Mucosa of descending colon (tissue), 3 donors: ENCODE measurements at regions not wholly inside any gene's neighbourhood (a gene's known extent, or its start where the extent isn't known, plus 50 kb on each side); places are given as distances from the start of the nearest gene placed in this dataset.
"Not testable (repeated sequence)": the region's sequence is repeated elsewhere in the genome, so short reads cannot be mapped to it uniquely, and the experiment has no call there.

ENCODE experiments used
- ATAC-seq: fragments of 200-7000 bp; cut with Tn5 transposase; one replicate; pipeline ENCODE4 v1.9.1; 2020; ENCODE audit warnings: mild to moderate bottlenecking, moderate library complexity
- DNase-seq, 3 donors: peaks; one replicate each; pipeline ENCODE4 v3.0.0-alpha.2; 2020
- H3K36me3 ChIP-seq: fragments of 200-600 bp; one replicate; pipeline ENCODE4 v1.8.0; 2021; ENCODE audit warnings: low read depth, mild to moderate bottlenecking
- H3K4me1 ChIP-seq: fragments of 200-600 bp; one replicate; pipeline ENCODE4 v1.8.0; 2021; ENCODE audit warnings: low read depth, mild to moderate bottlenecking
- H3K4me3 ChIP-seq: fragments of 200-600 bp; one replicate; pipeline ENCODE4 v1.8.0; 2021; ENCODE audit warnings: mild to moderate bottlenecking
- H3K9me3 ChIP-seq: fragments of 200-600 bp; one replicate; pipeline ENCODE4 v1.8.0; 2021; ENCODE audit warnings: mild to moderate bottlenecking
- intact Hi-C, 2 donors: fragments of 100-400 bp; cut with DNase I in 1 of 2; cut with micrococcal nuclease in 1 of 2; formaldehyde crosslinking; loops; one replicate each; pipeline versions ENCODE4 v1.11.0 to v1.11.1; 2022; cut with DNase I, micrococcal nuclease
- donor health status: DM: no; HTN: no; CAD: no; lungs with moderate emphysema.
- donor health status: DM: no; HTN: no; CAD: no.
- donor health status: DM: no; HTN: yes; CAD: no.

DNA sequence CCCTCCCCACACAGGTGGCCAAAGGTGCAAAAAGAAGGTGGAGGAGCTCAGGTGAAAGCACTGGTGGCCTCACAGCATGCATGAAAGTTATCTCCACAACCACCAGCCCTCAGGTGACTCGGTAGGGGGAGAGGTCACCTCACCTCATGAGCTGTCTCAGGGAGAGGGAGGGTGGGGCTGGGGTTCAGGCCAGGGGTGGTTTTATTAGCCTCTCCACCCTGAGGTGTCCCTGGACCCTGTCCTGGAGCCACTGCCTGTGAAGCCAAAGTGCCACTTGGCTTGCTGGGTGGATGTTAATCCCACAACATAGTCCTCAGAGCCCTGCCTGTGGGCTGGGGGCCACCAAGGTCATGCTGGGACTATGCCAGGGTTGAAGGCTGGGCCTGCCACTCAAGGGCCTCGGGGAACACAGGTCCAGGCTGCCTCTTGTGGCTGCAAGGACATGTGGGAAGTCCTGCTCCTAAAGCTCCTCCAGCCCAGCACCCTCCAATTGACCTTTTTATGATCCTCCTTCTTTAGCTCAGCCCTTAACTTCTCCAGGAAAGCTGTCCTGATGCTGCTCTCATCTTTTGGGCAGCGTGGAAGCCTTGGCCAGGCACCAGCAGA lies 83.8 kb downstream of the MALL start:
- peak; percentile 85 for ATAC-seq
- H3K4me1 ChIP-seq, intact Hi-C loops, H3K9me3 ChIP-seq, H3K36me3 ChIP-seq, DNase-seq, H3K4me3 ChIP-seq: not testable (repeated sequence)
